ENCODE measurements at regions not wholly inside any gene's neighbourhood (a gene's known extent, or its start where the extent isn't known, plus 50 kb on each side); places are given as distances from the start of the nearest gene placed in this dataset.
"Not testable (repeated sequence)": the region's sequence is repeated elsewhere in the genome, so short reads cannot be mapped to it uniquely, and the experiment has no call there.

GRCh38 chr18:15061289-15061896, 313.4 kb downstream of the ANKRD30B start:
- not testable (repeated sequence) for DNase-seq (ENCODE audit: low read depth)

- DNase-seq (ENCODE audit: low read depth): not testable (repeated sequence)
Measured at GRCh38 chr18:15066434-15066833, 318.5 kb downstream of the ANKRD30B start.

- DNase-seq (ENCODE audit: low read depth): not testable (repeated sequence)
Measured at GRCh38 chr18:15071311-15071710, 323.3 kb downstream of the ANKRD30B start.
